Nephron (organoid): ENCODE measurements at regions not wholly inside any gene's neighbourhood (a gene's known extent, or its start where the extent isn't known, plus 50 kb on each side); places are given as distances from the start of the nearest gene placed in this dataset.

Source experiments
- H3K27ac Mint-ChIP-seq, 3 experiments: 2 replicates each; pipeline ENCODE4 v1.8.0; 2020; ENCODE audit warnings: mixed read lengths in 3 of 3, mild to moderate bottlenecking in 2 of 3, moderate library complexity in 1 of 3
- H3K27me3 Mint-ChIP-seq: 2 replicates; pipeline ENCODE4 v1.8.0; 2021; ENCODE audit warnings: low read depth, mild to moderate bottlenecking, moderate library complexity, mixed read lengths
- H3K36me3 Mint-ChIP-seq: 2 replicates; pipeline ENCODE4 v1.8.0; 2020; ENCODE audit warnings: low read depth, mixed read lengths
- H3K4me1 Mint-ChIP-seq: 2 replicates; pipeline ENCODE4 v1.8.0; 2020; ENCODE audit warnings: mixed read lengths
- H3K4me3 Mint-ChIP-seq, 3 experiments: 2 replicates each; pipeline ENCODE4 v1.8.0; 2020; ENCODE audit warnings: mild to moderate bottlenecking in 3 of 3, mixed read lengths in 3 of 3, moderate library complexity in 2 of 3
- H3K9me3 Mint-ChIP-seq: 2 replicates; pipeline ENCODE4 v1.8.0; 2020; ENCODE audit warnings: mixed read lengths
- TF ChIP-seq, protein P1 (sequence below), 3 experiments: fragments of 200-600 bp; sonication (generic); IDR thresholded peaks; one replicate each; pipeline ENCODE4 v1.5.0; 2021; ENCODE audit warnings: antibody characterized with exemption in 3 of 3; ENCODE audit not compliant: unreplicated experiment in 3 of 3

DNA sequence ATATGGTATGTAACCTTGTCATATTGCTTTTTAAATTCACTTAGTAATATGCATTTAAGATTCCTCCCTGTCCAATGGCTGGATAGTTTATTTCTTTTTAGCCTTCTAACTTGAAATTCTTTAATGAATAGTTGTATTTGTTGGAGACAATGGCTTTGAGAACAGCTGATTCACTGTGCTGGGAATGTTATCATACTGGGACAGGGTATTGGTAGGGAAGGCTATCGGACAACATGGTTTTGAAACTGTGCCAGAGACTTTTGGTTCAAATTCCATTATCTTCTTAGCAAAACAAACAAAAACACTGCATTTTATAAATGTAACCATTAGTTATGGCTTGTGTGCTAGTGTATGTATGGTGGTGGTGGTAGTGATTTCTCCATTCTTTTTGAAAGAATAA lies 517.1 kb upstream of the ANKRD30A start:
- Mint-ChIP-seq H3K27me3 (no peaks in the 10 kb centered on the region), H3K27ac (peak overlapping the region in 1 of 3 experiments; percentile 11), H3K36me3 (no peaks in the 10 kb centered on the region), H3K4me1 (peaks cover 16% of the 10 kb centered on the region), H3K9me3 (no peaks in the 10 kb centered on the region), H3K4me3 (no peak overlapping the region)
- TF ChIP-seq, protein P1, sequence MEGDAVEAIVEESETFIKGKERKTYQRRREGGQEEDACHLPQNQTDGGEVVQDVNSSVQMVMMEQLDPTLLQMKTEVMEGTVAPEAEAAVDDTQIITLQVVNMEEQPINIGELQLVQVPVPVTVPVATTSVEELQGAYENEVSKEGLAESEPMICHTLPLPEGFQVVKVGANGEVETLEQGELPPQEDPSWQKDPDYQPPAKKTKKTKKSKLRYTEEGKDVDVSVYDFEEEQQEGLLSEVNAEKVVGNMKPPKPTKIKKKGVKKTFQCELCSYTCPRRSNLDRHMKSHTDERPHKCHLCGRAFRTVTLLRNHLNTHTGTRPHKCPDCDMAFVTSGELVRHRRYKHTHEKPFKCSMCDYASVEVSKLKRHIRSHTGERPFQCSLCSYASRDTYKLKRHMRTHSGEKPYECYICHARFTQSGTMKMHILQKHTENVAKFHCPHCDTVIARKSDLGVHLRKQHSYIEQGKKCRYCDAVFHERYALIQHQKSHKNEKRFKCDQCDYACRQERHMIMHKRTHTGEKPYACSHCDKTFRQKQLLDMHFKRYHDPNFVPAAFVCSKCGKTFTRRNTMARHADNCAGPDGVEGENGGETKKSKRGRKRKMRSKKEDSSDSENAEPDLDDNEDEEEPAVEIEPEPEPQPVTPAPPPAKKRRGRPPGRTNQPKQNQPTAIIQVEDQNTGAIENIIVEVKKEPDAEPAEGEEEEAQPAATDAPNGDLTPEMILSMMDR (IDR thresholded peaks at IDR 0.05; ENCODE audit: unreplicated experiment in 3 of 3), result no peak

DNA sequence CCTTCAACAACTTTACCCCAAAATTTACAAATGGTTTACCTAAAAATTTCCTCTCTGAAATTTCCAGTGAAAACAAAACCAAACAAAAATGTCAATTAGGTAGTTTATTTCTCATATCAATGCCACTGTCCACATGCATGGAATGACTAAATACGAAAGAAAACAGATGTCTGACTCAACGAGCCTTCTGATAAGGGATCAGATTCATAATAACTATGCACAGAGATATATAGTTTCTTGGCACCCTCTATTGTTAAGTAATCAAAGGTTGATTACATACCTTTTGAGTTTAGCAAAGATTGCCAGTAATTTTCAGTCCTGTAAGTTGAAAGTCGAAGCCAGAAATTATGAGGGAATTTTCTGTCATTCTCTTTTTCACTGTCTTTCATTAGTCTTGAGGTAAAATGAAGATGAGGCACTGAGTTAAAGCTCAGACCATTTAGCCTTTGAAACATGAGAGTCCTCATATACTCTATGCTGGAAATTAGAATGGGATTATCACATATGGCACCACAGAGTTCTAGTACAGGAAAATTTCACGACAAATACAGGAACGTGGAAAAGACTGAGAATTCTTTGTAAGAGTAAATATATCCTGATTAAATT lies 519.1 kb upstream of the ANKRD30A start:
- Mint-ChIP-seq H3K36me3 (no peaks in the 10 kb centered on the region), H3K27ac (no peak overlapping the region), H3K4me3 (no peak overlapping the region), H3K4me1 (peaks cover 26% of the 10 kb centered on the region), H3K27me3 (no peaks in the 10 kb centered on the region), H3K9me3 (no peaks in the 10 kb centered on the region)
- TF ChIP-seq, protein P1 (IDR thresholded peaks at IDR 0.05; ENCODE audit: unreplicated experiment in 3 of 3), result no peak

DNA sequence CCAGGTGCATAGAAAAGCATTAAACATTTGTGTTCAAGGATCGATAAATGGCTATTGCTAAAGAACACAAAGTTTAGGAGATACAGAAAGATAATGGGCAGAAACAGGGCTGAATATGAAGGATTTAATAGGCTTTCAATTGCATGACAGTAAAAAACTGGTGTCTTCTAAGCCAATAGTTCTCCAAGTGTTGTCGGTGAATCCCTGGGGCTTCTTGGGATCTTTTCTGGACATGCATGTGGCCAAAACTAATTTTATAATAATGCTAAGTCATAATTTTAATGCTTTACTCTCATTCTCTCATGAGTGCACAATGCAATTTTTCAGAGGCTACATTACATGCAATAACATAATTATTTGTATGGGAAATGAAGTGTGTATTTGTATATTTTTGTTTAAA lies 521.1 kb upstream of the ANKRD30A start:
- no peaks in the 10 kb centered on the region for H3K9me3 Mint-ChIP-seq
- H3K27me3 Mint-ChIP-seq, result no peaks in the 10 kb centered on the region
- TF ChIP-seq, protein P1 (IDR thresholded peaks at IDR 0.05; ENCODE audit: unreplicated experiment in 3 of 3), result no peak
- no peak overlapping the region for H3K27ac Mint-ChIP-seq
- H3K4me1 Mint-ChIP-seq, result peaks cover 23% of the 10 kb centered on the region
- H3K4me3 Mint-ChIP-seq, result no peak overlapping the region
- H3K36me3 Mint-ChIP-seq, result no peaks in the 10 kb centered on the region

DNA sequence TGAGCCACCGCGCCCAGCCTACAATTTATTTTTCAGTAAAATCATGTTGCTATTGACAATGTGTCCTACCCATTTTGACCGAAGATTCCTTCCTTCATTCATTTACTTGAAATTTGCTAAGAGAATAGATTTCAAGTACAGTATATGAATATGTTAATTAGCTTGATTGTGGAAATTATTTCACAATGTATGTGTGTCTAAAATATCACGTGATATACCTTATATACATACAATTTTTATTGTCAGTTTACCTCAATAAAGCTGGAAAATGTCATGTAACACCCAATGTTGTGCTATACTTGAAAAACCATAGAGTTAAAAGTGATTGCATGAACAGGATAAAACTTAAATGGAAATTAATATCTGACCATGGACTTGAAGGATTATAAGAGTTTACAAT lies 521.7 kb upstream of the ANKRD30A start:
- TF ChIP-seq, protein P1 (IDR thresholded peaks at IDR 0.05; ENCODE audit: unreplicated experiment in 3 of 3), result no peak
- H3K9me3 Mint-ChIP-seq, result no peaks in the 10 kb centered on the region
- no peaks in the 10 kb centered on the region for H3K36me3 Mint-ChIP-seq
- H3K27me3 Mint-ChIP-seq, result no peaks in the 10 kb centered on the region
- H3K27ac Mint-ChIP-seq, result no peak overlapping the region
- peaks cover 18% of the 10 kb centered on the region for H3K4me1 Mint-ChIP-seq
- no peak overlapping the region for H3K4me3 Mint-ChIP-seq

DNA sequence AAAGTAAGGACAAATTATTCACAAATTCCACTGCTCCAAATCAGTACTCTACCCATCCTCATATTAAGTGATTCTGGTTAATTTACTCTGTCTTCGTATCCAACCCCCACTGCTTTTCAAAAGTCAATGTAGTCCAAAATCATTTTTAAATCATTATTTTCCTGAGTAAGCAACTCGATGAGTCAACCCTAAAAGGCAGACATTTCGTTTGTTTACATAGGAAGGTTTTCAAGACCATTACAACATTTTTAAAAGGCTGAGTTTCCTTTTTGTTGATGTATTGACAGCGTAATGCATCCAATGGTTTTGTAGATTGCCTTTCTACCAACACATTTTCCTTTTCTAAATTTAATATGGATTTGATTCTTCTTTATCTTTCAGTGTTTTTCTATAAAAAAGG lies 523.0 kb upstream of the ANKRD30A start:
- no peaks in the 10 kb centered on the region for H3K36me3 Mint-ChIP-seq
- H3K9me3 Mint-ChIP-seq, result no peaks in the 10 kb centered on the region
- peak overlapping the region in 1 of 3 experiments; percentile 30 for H3K27ac Mint-ChIP-seq
- TF ChIP-seq, protein P1 (IDR thresholded peaks at IDR 0.05; ENCODE audit: unreplicated experiment in 3 of 3), result no peak
- no peaks in the 10 kb centered on the region for H3K27me3 Mint-ChIP-seq
- no peak overlapping the region for H3K4me3 Mint-ChIP-seq
- H3K4me1 Mint-ChIP-seq, result peaks cover 11% of the 10 kb centered on the region

DNA sequence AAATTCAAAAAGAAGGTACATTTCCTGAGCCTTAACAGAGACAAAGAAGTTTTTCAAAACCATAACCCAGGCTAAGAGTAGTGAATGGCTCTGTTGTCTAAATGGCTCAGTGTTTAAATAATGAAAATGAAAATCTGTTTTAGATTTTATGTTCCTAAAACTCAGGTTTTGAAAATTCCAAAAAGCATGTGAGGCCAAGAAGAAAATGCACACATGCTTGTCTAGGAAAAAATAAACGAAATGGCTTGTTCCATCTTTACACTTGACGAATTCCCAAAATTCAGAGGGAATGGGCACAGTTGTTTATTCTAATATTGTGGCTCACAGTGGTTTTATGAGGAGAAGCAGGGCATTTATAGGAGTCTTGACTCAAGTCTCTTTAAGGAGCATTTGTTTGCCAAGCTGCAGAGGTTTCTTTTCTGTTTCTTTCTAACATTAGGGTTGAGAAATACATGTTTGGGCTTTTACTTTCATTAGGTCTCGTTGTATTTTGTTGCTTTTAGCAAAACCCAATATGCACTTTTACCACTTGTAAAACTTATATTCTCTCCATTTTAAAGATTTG lies 527.6 kb upstream of the ANKRD30A start:
- TF ChIP-seq, protein P1 (IDR thresholded peaks at IDR 0.05; ENCODE audit: unreplicated experiment in 3 of 3), result no peak

More for the DNA sequence above, 527.6 kb upstream of the ANKRD30A start:
- H3K9me3 Mint-ChIP-seq, result no peaks in the 10 kb centered on the region
- no peaks in the 10 kb centered on the region for H3K36me3 Mint-ChIP-seq
- H3K4me3 Mint-ChIP-seq, result no peak overlapping the region
- no peak overlapping the region for H3K27ac Mint-ChIP-seq
- H3K27me3 Mint-ChIP-seq, result no peaks in the 10 kb centered on the region
- peaks cover 11% of the 10 kb centered on the region for H3K4me1 Mint-ChIP-seq
